ENCODE measurements at regions not wholly inside any gene's neighbourhood (a gene's known extent, or its start where the extent isn't known, plus 50 kb on each side); places are given as distances from the start of the nearest gene placed in this dataset.

GRCh38 chr10:28470873-28471651 is 61.9 kb upstream of the WAC start:
- TF ChIP-seq, protein P1, sequence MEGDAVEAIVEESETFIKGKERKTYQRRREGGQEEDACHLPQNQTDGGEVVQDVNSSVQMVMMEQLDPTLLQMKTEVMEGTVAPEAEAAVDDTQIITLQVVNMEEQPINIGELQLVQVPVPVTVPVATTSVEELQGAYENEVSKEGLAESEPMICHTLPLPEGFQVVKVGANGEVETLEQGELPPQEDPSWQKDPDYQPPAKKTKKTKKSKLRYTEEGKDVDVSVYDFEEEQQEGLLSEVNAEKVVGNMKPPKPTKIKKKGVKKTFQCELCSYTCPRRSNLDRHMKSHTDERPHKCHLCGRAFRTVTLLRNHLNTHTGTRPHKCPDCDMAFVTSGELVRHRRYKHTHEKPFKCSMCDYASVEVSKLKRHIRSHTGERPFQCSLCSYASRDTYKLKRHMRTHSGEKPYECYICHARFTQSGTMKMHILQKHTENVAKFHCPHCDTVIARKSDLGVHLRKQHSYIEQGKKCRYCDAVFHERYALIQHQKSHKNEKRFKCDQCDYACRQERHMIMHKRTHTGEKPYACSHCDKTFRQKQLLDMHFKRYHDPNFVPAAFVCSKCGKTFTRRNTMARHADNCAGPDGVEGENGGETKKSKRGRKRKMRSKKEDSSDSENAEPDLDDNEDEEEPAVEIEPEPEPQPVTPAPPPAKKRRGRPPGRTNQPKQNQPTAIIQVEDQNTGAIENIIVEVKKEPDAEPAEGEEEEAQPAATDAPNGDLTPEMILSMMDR (IDR thresholded peaks at IDR 0.05): no peak

DNA sequence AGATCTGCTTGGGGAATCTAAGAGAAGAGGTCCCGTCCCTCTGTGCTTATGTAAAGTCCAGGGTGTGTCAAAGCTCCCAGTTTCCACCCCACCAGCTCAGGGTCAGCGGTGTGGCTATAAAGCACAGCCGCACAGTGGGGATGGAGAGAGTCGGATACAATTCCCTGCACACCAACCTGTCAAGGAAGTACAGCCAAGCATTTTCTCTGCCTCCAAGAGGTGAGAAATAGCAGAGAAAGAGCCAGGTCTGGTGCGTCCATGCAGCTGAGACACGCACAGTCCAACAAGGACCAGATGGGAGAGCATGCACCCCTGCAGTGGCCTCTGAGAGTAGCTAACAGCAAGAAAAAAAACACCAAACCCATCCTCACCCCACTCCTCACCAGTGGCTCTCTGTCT is 61.3 kb upstream of the WAC start:
- TF ChIP-seq, protein P1 (IDR thresholded peaks at IDR 0.05): no peak

- TF ChIP-seq, protein P1 (IDR thresholded peaks at IDR 0.05): no peak
These were observed 54.3 kb upstream of the WAC start for GRCh38 chr10:28478646-28479045.

GRCh38 chr10:28479425-28479865 is 53.5 kb upstream of the WAC start:
- TF ChIP-seq, protein P1 (IDR thresholded peaks at IDR 0.05): no peak

DNA sequence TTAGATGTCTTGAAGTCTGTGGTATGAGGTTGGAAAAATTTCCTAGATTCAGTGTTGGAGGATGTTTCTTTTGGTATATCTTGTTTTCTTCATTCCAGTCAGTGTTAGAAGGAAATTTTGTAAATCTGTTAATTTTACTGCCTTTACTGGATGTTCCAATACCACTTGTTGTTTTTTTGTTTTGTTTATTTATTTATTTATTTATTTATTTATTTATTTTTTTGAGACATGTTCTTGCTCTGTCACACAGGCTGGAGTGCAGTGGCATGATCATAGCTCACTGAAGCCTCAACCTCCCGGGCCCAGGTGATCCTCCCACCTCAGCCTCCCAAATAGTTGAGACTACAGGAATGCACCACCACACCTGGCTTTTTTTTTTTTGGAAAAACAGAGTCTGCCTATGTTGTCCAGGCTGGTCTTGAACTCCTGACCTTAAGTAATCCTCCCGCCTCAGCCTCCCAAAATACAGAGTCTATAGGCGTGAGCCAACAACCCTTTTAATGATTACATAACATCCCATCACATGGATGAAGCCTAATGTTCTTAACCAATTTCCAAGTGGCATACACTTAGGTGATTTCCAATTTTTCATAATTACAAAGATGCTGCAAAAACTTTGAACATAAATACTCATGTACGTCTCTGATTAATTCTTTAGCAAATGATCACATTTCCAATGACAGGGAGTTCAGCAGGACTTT is 52.8 kb upstream of the WAC start:
- TF ChIP-seq, protein P1 (IDR thresholded peaks at IDR 0.05): no peak

GRCh38 chr10:28480628-28480965 is 52.3 kb upstream of the WAC start:
- TF ChIP-seq, protein P1 (IDR thresholded peaks at IDR 0.05): no peak

GRCh38 chr10:28481968-28482367 is 51.0 kb upstream of the WAC start:
- TF ChIP-seq, protein P1 (IDR thresholded peaks at IDR 0.05): no peak

Measured in LNCAP (cell line).